HG03558 (cell line): ENCODE measurements at regions not wholly inside any gene's neighbourhood (a gene's known extent, or its start where the extent isn't known, plus 50 kb on each side); places are given as distances from the start of the nearest gene placed in this dataset.

Source experiments
- ATAC-seq: cut with Tn5 transposase; IDR thresholded peaks from one replicate; pipeline ENCODE4 v1.9.1; 2021; ENCODE audit warnings: moderate number of reproducible peaks; ENCODE audit not compliant: unreplicated experiment; ENCODE audit errors: extremely low read depth

DNA sequence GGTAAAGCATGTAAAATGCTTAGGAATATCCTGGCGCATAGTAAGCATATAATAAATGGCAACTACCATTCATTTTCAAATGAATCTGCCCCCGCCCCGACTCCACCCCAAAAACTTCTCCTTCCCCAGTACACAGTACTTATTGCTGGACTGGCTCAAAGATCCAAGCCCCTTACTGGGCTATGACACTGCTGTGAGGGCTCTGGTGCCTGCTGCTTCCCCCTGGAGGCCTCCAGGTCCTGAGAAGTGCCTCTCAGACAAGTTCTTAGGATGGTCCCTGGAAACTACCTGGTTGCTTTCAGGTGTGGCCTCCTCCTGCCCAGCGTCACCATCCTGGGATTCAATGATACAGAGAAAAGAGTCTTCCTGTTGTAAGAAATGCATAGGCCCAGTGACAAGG is 190.6 kb upstream of the NTM start:
- ATAC-seq, result no peak

- no peak for ATAC-seq
These were observed 184.5 kb upstream of the NTM start for GRCh38 chr11:131185915-131186314.

GRCh38 chr11:131186629-131187101 is 183.8 kb upstream of the NTM start:
- ATAC-seq, result peak; percentile 66

DNA sequence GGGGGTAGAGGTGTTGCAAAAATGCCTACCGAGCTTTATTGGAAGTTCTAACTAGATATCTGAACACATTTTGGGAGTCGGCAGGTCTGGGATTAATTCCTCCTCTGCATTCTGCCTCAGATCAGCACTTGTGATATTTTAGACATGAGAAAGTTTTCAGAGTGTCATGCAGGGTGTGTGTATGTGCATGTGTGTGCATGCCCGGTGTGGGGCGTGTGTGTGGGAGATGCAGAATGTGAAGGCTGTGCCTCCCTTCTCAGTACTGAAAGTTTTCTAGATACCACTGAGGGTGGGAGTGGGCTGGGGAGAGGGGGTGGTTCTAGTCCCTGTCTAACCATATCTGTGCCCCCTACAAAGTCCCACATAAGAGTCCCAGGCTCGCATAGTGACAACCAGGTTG is 180.0 kb upstream of the NTM start:
- ATAC-seq, result no peak

- no peak for ATAC-seq
These were observed 178.8 kb upstream of the NTM start for GRCh38 chr11:131191606-131192005.

DNA sequence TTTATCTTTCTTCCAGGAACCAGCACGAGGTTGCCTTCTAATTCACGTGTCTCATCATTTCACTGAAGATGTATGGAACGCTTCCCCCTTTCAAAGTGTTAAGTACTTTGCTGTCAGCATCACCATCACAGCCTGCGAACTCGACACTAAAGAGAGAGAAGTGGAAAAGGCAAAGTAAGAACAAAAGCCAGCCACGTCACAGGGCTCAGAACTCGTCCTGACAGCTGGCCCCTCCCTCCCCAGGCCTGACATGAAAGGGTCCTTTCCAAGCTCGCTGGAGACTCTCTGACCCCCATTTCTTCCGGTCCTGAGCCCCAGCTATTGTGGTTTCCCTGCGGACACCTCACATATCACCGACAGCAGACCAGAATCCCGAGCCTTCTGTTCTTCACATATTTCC is 177.8 kb upstream of the NTM start:
- no peak for ATAC-seq

DNA sequence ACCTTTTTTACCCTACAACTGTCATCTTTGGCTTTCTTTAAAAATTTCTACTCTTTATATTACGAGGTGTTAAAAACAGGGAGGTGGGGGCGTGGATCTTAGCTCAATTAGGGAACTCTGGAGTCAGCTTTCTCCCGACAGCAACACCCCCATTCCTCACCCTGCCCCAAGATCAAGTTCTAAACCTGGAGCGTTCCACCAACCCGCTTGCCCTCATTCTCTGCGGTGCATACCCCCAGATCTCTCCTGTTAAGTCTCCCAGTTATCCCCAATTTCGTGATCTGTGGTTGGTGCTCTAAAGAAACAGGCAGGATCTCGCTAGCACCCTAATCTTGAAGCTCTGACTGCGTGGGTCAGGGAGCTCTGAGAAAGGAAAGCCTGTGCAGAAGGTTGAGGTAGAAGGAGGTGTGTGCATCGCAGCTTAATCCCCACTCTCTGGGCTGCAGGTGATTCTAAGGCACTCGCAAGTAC is 177.3 kb upstream of the NTM start:
- ATAC-seq, result no peak

- ATAC-seq, result no peak
These were observed 175.7 kb upstream of the NTM start for GRCh38 chr11:131194726-131195125.

- ATAC-seq, result no peak
These were observed 174.5 kb upstream of the NTM start for GRCh38 chr11:131195661-131196517.

DNA sequence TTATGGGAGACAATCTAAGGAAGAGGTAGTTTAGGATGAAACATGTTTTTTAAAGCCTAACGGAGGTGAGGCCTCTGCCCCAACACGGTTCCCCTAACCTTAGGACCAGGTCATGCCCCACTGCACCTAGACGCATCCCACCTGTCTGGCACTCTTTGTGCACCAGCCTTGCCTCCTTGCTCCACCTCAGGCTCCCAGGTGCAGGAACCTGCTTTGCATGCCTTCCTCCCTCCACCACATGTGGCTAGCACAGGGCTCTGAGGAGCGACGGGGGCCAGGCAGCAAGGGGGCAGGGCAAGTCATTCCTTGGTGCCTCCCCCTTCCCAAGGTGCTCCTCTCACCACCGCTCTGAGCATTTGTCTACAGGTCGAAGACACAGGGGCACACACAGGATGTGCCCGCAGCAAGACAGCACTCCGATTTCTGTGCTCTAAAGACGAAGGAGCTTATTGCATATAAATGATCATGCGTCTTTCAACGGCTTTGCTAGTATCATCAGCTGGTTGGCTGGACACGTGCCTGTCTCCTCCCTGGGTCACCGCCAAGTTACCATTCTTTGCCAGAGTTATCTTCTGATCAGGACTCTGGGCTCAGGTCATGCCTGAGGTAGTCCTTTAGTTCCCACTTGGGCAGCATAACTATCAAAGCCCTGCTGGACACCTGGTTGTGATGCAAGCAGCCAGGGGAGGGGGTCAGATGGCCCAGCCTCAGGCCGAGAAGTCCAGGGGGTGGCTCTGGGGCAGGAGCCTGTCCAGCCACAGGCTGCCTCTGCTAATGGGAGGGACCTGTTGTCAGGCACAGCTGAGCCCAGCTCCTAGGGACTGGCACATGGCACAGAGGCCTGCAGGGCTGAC is 172.0 kb upstream of the NTM start:
- no peak for ATAC-seq

GRCh38 chr11:131199015-131199280 is 171.5 kb upstream of the NTM start:
- ATAC-seq, result no peak

DNA sequence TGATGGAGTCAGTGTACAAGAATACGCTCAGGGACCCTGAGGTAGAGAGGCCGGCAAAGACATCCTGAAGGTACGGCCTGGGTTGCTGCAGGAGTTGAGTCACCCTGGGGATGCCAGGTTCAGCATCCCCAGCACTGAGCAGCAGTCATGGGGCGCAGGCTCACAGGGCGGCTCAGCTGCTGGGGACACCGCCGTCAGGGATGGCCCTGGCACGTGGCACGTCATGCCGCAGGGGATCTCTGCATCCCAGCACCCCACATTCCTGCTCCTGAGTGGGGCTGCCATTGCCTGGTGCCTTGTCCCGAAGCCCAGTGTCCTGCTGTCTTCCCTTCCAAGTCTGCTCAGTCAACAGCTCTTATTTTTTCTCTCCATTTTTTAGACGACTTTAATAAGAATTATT is 168.7 kb upstream of the NTM start:
- ATAC-seq, result no peak

DNA sequence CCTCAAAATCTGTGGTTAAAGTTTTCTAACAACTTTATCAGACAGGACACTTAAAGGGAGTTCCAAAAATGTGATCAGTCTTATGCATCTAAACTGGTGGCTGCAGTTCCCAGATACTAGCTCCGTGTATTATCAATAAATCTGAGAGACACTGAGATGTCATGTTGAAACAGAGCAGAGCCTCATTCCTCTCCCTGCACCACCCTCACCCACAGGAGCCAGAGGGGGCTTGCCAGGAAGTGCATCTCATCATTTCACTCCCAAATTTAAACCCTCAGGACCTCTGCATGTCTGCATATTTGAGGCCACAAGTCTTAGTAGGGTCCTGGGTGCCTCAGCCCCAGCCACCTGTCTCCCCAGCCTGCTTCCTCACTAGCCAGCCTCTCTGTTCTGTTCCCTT is 167.4 kb upstream of the NTM start:
- no peak for ATAC-seq

DNA sequence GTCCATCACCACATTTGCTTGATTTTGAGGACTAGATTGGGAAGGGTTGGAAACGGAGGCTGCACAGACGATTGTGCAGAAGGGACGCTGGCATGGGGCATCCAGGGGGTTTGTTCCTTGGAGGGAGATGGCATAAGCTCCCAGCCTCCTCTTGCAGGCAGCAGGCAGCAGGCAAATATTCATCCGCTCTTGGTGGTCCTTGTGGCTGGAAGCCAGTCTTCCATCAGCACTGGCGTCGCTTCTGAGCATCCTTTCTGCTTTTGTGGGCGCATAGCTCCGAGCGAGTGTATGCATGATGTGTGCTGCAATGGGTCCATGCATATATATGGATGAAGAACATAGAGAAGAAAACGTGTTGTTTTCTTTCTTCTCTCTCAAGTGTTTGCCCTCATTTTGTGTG is 166.1 kb upstream of the NTM start:
- no peak for ATAC-seq

DNA sequence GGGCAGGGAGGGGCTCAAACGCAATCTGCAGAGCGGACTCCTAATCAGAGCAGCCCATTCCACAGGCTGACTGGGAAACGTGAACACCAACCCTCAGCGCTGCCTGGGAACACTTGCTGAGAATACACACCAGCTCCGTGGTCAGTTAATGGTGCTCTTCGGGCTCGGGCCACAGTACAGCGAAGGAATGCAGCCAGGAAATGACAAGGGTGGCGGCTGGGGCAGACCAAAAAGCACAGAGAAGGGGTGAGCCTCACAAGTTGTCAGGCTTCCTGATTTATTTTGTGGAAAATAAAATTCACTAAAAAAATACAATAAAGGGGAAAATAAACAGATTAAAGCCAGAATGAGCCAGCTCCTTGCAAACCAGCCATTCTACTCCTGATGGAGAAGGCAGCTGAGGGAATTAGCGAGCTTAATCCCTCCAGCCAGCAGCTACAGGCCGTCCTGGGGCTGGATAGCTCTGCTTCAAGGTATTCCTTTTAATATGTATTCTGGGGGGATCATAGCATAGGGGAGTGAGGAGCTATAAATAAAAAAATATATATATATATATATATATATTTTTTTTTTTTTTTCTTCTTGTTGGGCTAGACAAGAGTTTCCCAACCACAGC is 165.5 kb upstream of the NTM start:
- ATAC-seq, result no peak

- ATAC-seq, result no peak
These were observed 163.7 kb upstream of the NTM start for GRCh38 chr11:131206671-131207070.

DNA sequence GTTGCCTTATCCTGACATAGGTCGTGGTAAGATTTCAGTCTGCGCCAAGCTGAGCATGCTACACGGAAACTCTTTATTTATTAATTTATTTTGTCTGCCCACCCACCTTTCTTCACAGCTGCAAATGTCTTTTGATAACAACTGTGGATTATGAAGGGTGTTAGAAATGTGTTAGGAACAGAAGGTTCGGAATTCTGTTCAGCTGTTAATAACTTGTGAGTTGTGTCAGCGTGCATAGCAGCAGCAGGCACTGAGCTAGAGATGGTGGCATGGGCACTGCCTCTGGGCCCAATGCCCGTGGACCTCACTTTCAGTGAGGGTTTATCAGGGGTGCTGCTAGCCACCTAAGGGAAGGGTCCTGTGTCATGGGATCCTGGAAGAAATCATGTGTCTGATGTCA is 162.5 kb upstream of the NTM start:
- no peak for ATAC-seq

- no peak for ATAC-seq
These were observed 152.8 kb upstream of the NTM start for GRCh38 chr11:131217313-131218310.

- ATAC-seq, result no peak
These were observed 151.9 kb upstream of the NTM start for GRCh38 chr11:131218542-131218941.

DNA sequence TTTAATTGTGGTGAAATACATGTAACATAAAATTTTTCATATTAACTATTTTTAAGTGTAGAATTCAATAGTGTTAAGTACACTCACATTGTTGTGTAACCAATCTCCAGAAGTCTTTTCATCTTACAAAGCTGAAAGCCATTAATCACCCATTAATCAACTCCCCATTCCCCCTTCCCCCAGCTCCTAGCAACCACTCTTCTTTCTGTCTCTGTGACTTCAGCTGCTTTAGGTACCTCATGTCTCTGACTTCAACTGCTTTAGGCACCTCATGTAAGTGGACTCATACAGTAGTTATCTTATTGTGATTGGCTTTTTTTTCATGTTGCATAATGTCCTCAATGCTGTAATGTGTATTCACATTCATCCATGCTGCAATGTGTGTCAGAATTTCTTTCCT is 150.8 kb upstream of the NTM start:
- no peak for ATAC-seq
